ENCODE measurements at regions not wholly inside any gene's neighbourhood (a gene's known extent, or its start where the extent isn't known, plus 50 kb on each side); places are given as distances from the start of the nearest gene placed in this dataset.

DNA sequence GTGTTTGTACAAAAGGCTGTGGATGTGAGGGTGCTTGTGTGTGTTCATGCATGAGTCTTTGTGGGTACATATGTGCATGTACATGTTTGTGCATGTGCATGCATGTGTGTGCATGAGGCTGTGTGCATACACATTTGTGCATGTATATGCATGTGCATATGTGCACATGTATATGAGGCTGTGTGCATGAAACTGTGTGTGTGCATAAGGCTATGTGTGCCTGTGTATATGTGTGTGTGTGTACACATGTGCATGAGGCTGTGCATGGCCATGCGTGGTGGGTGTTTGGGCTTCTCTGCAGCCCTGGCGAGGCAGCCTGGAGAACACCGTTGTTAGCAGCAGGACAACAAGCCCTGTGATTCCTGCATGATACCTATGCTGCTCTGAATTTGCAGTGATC, 207.7 kb upstream of the ADCY1 start:
- no peak overlapping the region for H3K27ac ChIP-seq (ENCODE audit: low read depth in 1 of 2, low read length in 2 of 2)
- H3K27me3 ChIP-seq (ENCODE audit: control insufficient read depth in 2 of 2, insufficient read depth in 2 of 2, low read length in 2 of 2): no peaks in the 10 kb centered on the region
- no peaks in the 10 kb centered on the region for H3K9me3 ChIP-seq (replicated peaks in 1 of 2; ENCODE audit: control insufficient read depth in 1 of 2, insufficient read depth in 1 of 2, low read length in 2 of 2)
- no peak overlapping the region for H3K4me3 ChIP-seq (replicated peaks in 1 of 3; ENCODE audit: low read depth in 2 of 3, low read length in 3 of 3)
- H3K4me2 ChIP-seq (replicated peaks; ENCODE audit: extremely low read depth, low read length, poor library complexity, severe bottlenecking): no peak overlapping the region
- intact Hi-C loops (cut with micrococcal nuclease): no loop called here
- Mint-ChIP-seq H3K27ac (no peak overlapping the region), H3K9me3 (peaks cover 0 to 2% (median 0%) of the 10 kb centered on the region in 7 donors), H3K36me3 (no peaks in the 10 kb centered on the region), H3K4me1 (no peaks in the 10 kb centered on the region), H3K27me3 (ENCODE audit: low read depth in 3 of 3) (peaks cover 0 to 3% (median 2%) of the 10 kb centered on the region in 3 donors), H3K4me3 (no peak overlapping the region)
- no peak for DNase-seq
- WGBS (ENCODE audit: insufficient coverage): 92% methylated on average over 3 of the region's 3 CpGs
- no peaks in the 10 kb centered on the region for H3K36me3 ChIP-seq (replicated peaks in 1 of 2; ENCODE audit: control insufficient read depth in 1 of 2, insufficient read depth in 2 of 2, low read length in 2 of 2)
- no peak overlapping the region for H2AFZ ChIP-seq (ENCODE audit: insufficient read depth, low read depth, low read length, poor library complexity, severe bottlenecking)
- no peaks in the 10 kb centered on the region for H4K20me1 ChIP-seq (ENCODE audit: insufficient read depth, low read length)
- no peak overlapping the region for H3K9ac ChIP-seq (ENCODE audit: insufficient read depth, low read length, poor library complexity, severe bottlenecking)
- TF ChIP-seq, protein P1, sequence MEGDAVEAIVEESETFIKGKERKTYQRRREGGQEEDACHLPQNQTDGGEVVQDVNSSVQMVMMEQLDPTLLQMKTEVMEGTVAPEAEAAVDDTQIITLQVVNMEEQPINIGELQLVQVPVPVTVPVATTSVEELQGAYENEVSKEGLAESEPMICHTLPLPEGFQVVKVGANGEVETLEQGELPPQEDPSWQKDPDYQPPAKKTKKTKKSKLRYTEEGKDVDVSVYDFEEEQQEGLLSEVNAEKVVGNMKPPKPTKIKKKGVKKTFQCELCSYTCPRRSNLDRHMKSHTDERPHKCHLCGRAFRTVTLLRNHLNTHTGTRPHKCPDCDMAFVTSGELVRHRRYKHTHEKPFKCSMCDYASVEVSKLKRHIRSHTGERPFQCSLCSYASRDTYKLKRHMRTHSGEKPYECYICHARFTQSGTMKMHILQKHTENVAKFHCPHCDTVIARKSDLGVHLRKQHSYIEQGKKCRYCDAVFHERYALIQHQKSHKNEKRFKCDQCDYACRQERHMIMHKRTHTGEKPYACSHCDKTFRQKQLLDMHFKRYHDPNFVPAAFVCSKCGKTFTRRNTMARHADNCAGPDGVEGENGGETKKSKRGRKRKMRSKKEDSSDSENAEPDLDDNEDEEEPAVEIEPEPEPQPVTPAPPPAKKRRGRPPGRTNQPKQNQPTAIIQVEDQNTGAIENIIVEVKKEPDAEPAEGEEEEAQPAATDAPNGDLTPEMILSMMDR (IDR thresholded peaks at IDR 0.05): no peak
- H3K4me1 ChIP-seq (ENCODE audit: control insufficient read depth in 1 of 2, insufficient read depth in 2 of 2, low read length in 2 of 2): no peaks in the 10 kb centered on the region
- no peaks in the 10 kb centered on the region for H3K79me2 ChIP-seq (ENCODE audit: insufficient read depth, low read length)

DNA sequence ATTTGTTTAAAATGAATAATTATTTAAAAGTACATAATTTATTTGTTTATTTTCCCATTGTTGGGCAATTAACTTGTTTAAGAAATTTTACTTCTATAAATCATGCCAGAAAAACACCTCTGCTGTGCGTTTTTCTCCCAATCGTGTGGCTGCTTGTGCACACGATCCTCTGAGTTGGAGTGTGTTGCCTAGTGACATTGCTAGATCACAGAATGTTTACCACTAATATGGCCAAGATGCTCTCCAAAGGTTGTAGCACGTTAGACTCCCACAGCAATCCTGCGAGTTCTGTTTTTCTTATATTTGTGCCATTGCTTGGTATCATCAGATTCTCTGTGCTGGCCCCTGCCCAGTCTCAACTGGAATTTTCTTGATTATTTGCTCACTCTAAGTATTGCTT, 207.1 kb upstream of the ADCY1 start:
- Histone ChIP-seq H3K4me2 (replicated peaks; ENCODE audit: extremely low read depth, low read length, poor library complexity, severe bottlenecking) (no peak overlapping the region), H3K4me3 (replicated peaks in 1 of 3; ENCODE audit: low read depth in 2 of 3, low read length in 3 of 3) (no peak overlapping the region), H4K20me1 (ENCODE audit: insufficient read depth, low read length) (no peaks in the 10 kb centered on the region), H3K4me1 (ENCODE audit: control insufficient read depth in 1 of 2, insufficient read depth in 2 of 2, low read length in 2 of 2) (no peaks in the 10 kb centered on the region), H3K9me3 (replicated peaks in 1 of 2; ENCODE audit: control insufficient read depth in 1 of 2, insufficient read depth in 1 of 2, low read length in 2 of 2) (no peaks in the 10 kb centered on the region), H3K36me3 (replicated peaks in 1 of 2; ENCODE audit: control insufficient read depth in 1 of 2, insufficient read depth in 2 of 2, low read length in 2 of 2) (no peaks in the 10 kb centered on the region), H3K27ac (ENCODE audit: low read depth in 1 of 2, low read length in 2 of 2) (no peak overlapping the region), H3K27me3 (ENCODE audit: control insufficient read depth in 2 of 2, insufficient read depth in 2 of 2, low read length in 2 of 2) (no peaks in the 10 kb centered on the region), H2AFZ (ENCODE audit: insufficient read depth, low read depth, low read length, poor library complexity, severe bottlenecking) (no peak overlapping the region), H3K79me2 (ENCODE audit: insufficient read depth, low read length) (no peaks in the 10 kb centered on the region), H3K9ac (ENCODE audit: insufficient read depth, low read length, poor library complexity, severe bottlenecking) (no peak overlapping the region)
- intact Hi-C loops (cut with micrococcal nuclease): no loop called here
- Mint-ChIP-seq H3K27me3 (ENCODE audit: low read depth in 3 of 3) (peaks cover 0 to 3% (median 2%) of the 10 kb centered on the region in 3 donors), H3K9me3 (peaks cover 0 to 2% (median under 1%) of the 10 kb centered on the region in 7 donors), H3K27ac (no peak overlapping the region), H3K36me3 (no peaks in the 10 kb centered on the region), H3K4me3 (no peak overlapping the region), H3K4me1 (no peaks in the 10 kb centered on the region)
- no peak for DNase-seq
- TF ChIP-seq, protein P1 (IDR thresholded peaks at IDR 0.05): no peak
- no CpG with 5 or more reads among the region's 5 CpGs for WGBS (ENCODE audit: insufficient coverage)
